OCI-LY3 (cell line): ENCODE measurements at regions not wholly inside any gene's neighbourhood (a gene's known extent, or its start where the extent isn't known, plus 50 kb on each side); places are given as distances from the start of the nearest gene placed in this dataset.

Source experiments
- EZH2phosphoT487 ChIP-seq: fragments of 200-600 bp; shearing (Covaris generic); IDR thresholded peaks from 2 replicates; pipeline ENCODE4 v1.6.1; 2018; ENCODE audit warnings: antibody characterized with exemption, mixed run types, low read depth
- TF ChIP-seq, protein P1 (sequence below): fragments of 200-600, 300-600 bp; sonication (generic); IDR thresholded peaks from 2 replicates; pipeline ENCODE4 v1.5.1; 2014; ENCODE audit warnings: antibody characterized with exemption, low read length, low read depth

DNA sequence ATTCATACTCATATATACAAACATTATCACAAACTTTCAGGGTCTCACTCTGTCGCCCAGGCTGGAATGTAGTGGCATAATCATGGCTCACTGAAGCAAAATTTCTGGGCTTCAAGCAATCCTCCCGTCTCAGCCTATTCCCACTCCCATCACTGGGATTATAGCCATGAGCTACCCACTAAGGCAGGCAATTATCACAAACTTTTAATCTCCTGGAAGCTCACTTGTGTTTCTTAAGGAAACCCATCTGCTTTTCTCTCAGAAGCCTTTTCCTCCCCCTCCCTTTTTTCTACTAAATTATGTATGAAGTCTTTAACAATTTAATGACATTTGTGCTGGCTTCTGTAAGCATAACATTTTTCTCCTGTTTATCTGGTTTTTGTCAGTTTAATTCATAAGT is 170.5 kb downstream of the AREG start:
- no peak for TF ChIP-seq EZH2phosphoT487
- TF ChIP-seq, protein P1, sequence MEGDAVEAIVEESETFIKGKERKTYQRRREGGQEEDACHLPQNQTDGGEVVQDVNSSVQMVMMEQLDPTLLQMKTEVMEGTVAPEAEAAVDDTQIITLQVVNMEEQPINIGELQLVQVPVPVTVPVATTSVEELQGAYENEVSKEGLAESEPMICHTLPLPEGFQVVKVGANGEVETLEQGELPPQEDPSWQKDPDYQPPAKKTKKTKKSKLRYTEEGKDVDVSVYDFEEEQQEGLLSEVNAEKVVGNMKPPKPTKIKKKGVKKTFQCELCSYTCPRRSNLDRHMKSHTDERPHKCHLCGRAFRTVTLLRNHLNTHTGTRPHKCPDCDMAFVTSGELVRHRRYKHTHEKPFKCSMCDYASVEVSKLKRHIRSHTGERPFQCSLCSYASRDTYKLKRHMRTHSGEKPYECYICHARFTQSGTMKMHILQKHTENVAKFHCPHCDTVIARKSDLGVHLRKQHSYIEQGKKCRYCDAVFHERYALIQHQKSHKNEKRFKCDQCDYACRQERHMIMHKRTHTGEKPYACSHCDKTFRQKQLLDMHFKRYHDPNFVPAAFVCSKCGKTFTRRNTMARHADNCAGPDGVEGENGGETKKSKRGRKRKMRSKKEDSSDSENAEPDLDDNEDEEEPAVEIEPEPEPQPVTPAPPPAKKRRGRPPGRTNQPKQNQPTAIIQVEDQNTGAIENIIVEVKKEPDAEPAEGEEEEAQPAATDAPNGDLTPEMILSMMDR = no peak
